GM18909 (cell line): ENCODE measurements at regions not wholly inside any gene's neighbourhood (a gene's known extent, or its start where the extent isn't known, plus 50 kb on each side); places are given as distances from the start of the nearest gene placed in this dataset.
"Not testable (repeated sequence)": the region's sequence is repeated elsewhere in the genome, so short reads cannot be mapped to it uniquely, and the experiment has no call there.

Experiments
- ATAC-seq: cut with Tn5 transposase; IDR thresholded peaks from one replicate; pipeline ENCODE4 v1.9.1; 2021; ENCODE audit warnings: mild to moderate bottlenecking; ENCODE audit not compliant: unreplicated experiment, poor library complexity

DNA sequence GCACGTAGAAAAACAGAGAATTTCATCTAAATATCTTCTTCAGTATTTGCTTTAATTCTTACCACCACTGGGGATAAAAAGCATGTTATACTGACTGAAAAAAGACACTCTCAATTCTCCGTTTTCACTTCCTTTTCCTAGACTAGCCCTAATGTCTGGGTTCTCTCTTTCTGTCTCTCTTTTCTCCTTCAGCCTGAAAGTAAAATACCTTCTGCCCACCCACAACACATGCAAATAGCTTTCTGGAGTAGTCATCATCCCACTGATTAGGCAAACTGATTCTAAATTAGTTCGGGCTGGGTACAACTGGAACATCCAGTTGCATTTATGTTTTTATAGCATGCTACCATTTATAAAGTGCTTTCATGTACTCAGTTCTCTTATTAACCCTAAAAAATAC is 142.4 kb upstream of the ANKRD50 start:
- ATAC-seq: peak; percentile 67

DNA sequence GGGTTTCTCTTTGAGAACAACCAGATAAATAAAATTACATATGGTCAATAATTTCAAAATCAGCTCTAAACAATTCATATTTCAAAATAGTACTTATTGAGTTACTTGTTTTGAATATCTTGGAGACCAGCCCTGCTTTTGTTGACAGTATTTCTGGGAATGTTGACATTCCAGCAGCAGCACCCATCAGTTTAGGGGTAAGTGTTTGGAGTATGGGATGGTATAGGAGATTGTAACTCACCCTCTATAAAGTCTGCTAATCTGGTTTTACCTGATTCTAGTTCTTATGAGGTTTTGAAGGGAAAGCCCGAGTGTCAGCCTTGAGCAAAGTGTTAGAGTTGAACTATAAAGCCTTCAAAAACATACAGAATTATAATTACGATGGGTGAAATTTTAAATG is 139.2 kb upstream of the ANKRD50 start:
- no peak for ATAC-seq

DNA sequence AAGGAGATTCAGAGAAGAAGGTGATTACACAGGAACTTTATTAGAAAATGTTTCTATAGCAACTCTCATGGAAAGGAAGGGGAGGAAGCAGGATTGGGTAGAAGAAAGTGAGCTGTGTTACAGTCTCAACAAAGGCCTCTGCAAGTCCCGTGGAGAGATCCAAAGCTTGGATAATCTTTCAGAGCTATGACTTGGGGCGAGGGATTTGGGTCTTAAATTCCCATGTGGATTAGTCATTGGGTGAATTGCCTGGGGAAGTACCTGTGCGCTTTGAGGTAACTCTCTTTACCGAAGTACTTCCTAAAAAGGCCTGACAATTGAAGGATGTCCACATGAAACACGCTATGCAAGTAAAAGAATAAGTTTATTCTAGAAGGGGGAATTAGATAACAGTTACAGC is 133.8 kb upstream of the ANKRD50 start:
- ATAC-seq: no peak

GRCh38 chr4:124839786-124840390 is 127.4 kb upstream of the ANKRD50 start:
- ATAC-seq: no peak

DNA sequence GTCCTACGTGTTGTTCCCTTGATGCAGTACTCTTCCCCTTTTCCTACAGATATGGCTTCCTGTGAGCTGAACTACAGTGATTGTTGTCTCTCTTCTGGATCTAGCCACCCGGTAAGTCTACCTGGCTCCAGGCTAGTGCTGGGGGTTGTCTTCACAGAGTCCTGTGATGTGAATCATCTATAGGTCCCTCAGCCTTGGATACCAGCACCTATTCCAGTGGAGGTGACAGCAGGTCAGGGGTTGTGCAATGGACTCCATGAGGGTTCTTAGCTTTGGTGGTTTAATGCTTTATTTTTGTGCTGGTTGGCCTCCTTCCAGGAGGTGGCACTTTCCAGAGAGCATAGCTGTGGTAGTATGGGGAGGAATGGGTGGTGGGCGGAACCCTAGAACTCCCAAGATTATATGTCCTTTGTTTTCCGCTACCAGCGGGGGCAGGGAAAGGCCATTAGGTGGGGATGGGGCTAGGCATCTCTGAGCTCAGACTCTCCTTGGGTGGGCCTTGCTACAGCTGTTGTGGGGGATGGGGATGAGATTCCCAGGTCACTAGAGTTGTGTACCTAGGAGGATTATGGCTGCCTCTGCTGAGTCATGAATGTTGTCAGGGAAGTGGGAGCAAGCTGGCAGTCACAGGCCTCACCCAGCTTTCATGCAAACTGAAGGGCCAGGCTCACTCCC is 121.4 kb upstream of the ANKRD50 start:
- ATAC-seq: no peak

GRCh38 chr4:124828382-124828781 is 115.8 kb upstream of the ANKRD50 start:
- no peak for ATAC-seq

GRCh38 chr4:124817531-124817930 is 105.0 kb upstream of the ANKRD50 start:
- ATAC-seq: no peak

GRCh38 chr4:124812203-124812602 is 99.7 kb upstream of the ANKRD50 start:
- ATAC-seq: not testable (repeated sequence)

- ATAC-seq: no peak
Observed at GRCh38 chr4:124810827-124811226, 98.3 kb upstream of the ANKRD50 start.

GRCh38 chr4:124807421-124807820 is 94.9 kb upstream of the ANKRD50 start:
- ATAC-seq: no peak

DNA sequence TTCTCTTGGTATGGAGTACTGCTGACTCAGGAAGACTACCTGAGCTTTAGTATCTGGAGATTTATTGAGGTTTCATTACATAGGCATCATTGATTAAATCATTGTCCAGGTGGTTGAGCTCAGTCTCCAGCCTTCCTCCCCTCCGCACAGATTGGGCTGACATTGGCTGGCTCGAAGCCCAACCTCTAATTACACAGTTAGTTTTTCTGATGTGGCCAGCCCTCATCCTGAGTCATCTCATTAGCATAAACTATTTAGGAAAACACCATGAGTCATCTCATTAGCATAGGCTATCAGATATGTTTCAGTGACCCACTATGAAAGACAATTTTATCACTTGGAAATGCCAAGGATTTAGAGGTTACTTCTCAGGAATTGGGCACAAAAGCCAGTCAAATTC is 93.9 kb upstream of the ANKRD50 start:
- ATAC-seq: no peak

DNA sequence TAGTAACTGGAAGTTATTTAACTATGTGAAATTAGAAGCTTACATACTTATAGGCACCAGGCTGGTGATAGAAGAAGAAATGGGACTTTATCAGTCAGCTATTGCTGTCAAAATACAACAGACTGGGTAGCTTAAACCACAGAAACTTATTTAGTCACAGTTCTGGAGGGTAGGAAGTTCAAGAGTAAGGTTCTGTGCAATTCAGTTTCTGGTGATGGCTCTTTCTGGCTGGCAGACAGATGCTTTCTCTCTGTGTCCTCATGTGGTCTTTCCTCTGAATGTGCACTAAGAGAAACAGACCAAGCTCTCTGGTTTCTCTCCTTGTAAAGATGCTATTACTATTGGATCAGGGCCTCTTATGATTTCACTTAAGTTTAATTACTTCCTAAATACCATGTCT is 92.1 kb upstream of the ANKRD50 start:
- ATAC-seq: peak; percentile 91

GRCh38 chr4:124804041-124804440 is 91.5 kb upstream of the ANKRD50 start:
- peak; percentile 7 for ATAC-seq

- peak; percentile 67 for ATAC-seq
Observed at GRCh38 chr4:124803641-124804040, 91.1 kb upstream of the ANKRD50 start.

GRCh38 chr4:124803026-124803425 is 90.5 kb upstream of the ANKRD50 start:
- ATAC-seq: no peak

- no peak for ATAC-seq
Observed at GRCh38 chr4:124797223-124797622, 84.7 kb upstream of the ANKRD50 start.

- no peak for ATAC-seq
Observed at GRCh38 chr4:124790471-124790870, 77.9 kb upstream of the ANKRD50 start.

DNA sequence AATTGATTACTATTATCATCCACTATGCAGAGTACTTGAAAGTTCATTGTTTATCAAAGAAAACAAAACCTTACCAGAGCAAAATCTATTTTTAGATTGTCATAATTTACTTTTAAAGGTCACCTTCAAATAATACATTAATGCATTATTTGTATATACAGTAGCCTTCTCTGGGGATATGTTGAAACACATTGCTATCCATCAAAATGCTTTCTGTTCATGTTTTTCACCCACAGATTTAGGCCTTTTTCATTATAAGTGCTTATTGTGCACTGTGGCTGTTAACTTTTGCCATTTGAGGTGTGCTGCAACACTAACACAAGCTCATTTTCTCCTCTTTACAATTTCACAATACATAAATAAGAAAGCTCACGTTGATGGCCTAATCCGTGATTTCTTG is 74.1 kb upstream of the ANKRD50 start:
- ATAC-seq: no peak

DNA sequence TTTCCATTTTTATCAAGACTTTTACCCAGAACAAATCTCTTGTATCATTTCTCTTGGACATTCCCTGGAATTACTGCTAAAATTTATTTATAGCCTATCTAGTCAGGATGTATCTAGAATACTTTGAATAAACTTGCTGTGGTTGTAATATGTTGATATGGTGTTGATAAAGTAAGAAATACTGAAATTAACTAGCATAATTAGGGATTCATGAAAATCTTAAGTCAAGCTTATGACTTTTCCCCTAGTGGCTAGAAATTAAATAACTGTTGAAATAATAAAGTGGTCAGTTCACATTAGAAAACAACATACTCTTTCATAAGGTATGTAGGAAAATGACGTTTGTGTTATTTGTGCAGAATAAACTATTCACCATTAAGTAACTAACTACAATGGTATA is 73.1 kb upstream of the ANKRD50 start:
- ATAC-seq: no peak

DNA sequence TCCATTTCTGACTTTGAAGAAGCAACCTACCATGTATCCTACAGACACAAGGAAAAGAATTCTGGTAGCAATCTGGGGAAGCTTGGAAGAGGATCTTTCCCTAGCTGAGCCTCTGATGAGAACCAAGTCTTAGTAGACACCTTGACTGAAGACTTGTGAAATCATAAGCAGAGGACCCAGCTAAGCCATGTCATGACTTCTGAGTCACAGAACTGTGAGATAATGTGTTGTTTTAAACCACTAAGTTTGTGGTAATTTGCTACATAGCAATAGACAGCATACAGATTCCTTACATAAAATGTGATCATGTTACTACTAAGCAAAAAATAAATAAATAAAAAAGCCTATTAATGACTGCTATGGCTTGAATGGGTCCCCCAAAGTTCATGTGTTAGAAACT is 71.3 kb upstream of the ANKRD50 start:
- ATAC-seq: no peak

DNA sequence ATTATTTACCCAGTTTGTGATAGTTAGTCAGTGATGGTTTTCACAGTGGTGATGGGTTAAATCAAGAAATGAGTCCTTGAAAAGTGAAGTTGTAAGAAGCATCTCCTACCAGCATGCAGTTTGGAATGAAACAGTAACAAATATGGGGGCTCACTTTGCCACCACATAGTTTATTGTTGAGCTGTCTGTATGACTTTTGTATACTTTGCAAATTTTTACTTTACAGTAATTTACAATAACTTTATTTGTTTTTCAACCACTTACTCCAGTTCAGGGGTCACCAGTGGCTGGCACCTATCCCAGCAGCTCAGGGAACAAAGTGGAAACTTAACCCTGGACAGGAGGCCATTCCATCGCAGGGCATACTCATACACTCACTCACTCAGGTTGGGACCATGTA is 64.5 kb upstream of the ANKRD50 start:
- ATAC-seq: no peak

DNA sequence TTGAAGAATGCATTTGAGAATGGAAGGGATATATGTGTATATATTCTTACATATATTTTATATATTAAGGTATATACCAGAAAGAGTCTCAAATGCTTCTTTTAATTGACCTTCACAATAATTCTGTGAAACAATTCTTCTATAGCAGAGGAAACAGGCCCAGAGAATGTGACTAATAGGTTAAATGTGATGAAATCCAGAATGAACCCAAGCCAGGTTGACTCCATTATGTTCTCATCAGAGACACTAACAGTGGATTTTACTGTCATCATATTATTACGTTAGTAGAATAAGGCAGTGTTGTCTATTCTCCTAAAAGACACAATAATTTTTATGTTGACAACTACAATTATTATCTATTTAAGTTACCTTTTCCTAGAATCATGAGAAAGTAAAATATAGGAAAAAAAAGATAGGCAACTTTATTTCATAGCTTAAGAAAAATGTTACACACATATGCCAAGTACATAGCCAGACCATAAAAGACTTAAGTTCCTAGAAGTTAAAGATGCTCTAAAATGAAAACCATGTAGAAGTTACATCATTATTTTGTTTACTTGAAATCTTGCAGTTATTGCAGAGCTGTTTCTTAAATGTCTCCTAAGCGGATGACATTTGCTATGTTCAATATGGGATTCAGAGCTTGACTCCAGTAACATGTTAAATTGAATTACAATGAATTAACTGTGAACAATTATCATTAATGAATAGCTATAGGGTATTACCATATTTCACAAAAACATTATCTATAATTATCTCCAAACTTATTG is 56.2 kb upstream of the ANKRD50 start:
- ATAC-seq: no peak
